ENCODE measurements at regions not wholly inside any gene's neighbourhood (a gene's known extent, or its start where the extent isn't known, plus 50 kb on each side); places are given as distances from the start of the nearest gene placed in this dataset.

GRCh38 chr5:143619040-143619439, 192.9 kb upstream of the HMHB1 start:
- no peak overlapping the region for H3K27ac ChIP-seq (ENCODE audit: extremely low read length, insufficient read depth, low read length)
- no TSS peak for BruUV-seq (replicated peaks)
- no peak overlapping the region for H3K4me2 ChIP-seq (ENCODE audit: low read depth, low read length)
- in situ Hi-C loops (cut with HindIII; ENCODE audit: extremely low pct_ligation_motif_present, low pct_unique_long_range_greater_than_20kb) (no loop called here), intact Hi-C loops (cut with micrococcal nuclease; ENCODE audit: unreplicated experiment) (no loop called here)
- no peaks in the 10 kb centered on the region for H3K9me3 ChIP-seq (ENCODE audit: low read length)
- H3K4me3 ChIP-seq (replicated peaks in 1 of 3; ENCODE audit: insufficient read depth in 1 of 3, low read depth in 2 of 3, low read length in 3 of 3), result no peak overlapping the region
- H3K79me2 ChIP-seq (ENCODE audit: insufficient read depth, low read length), result no peaks in the 10 kb centered on the region
- ChIA-PET CTCF (ENCODE audit: low intra/inter-chr PET ratio, low total read pairs) (no interaction called here), POLR2A (no interaction called here)
- no peak overlapping the region for H3K9ac ChIP-seq (ENCODE audit: insufficient read depth, low read depth, low read length)
- FAIRE-seq, result no peak
- H4K20me1 ChIP-seq (ENCODE audit: insufficient read depth, low read length), result no peaks in the 10 kb centered on the region
- no peak for ATAC-seq
- no peaks in the 10 kb centered on the region for H3K36me3 ChIP-seq (replicated peaks in 1 of 2; ENCODE audit: control insufficient read depth in 1 of 2, insufficient read depth in 2 of 2, low read length in 2 of 2)
- peaks cover 7% of the 10 kb centered on the region for H3K4me1 ChIP-seq (ENCODE audit: insufficient read depth, low read length)
- no peak for DNase-seq (ENCODE audit: low spot score)
- WGBS (ENCODE audit: low lambda C conversion rate), result 85% methylated on average over 2 of the region's 2 CpGs
- no peak for TF ChIP-seq NFRKB (IDR thresholded peaks at IDR 0.05)
- TF ChIP-seq, protein P1, sequence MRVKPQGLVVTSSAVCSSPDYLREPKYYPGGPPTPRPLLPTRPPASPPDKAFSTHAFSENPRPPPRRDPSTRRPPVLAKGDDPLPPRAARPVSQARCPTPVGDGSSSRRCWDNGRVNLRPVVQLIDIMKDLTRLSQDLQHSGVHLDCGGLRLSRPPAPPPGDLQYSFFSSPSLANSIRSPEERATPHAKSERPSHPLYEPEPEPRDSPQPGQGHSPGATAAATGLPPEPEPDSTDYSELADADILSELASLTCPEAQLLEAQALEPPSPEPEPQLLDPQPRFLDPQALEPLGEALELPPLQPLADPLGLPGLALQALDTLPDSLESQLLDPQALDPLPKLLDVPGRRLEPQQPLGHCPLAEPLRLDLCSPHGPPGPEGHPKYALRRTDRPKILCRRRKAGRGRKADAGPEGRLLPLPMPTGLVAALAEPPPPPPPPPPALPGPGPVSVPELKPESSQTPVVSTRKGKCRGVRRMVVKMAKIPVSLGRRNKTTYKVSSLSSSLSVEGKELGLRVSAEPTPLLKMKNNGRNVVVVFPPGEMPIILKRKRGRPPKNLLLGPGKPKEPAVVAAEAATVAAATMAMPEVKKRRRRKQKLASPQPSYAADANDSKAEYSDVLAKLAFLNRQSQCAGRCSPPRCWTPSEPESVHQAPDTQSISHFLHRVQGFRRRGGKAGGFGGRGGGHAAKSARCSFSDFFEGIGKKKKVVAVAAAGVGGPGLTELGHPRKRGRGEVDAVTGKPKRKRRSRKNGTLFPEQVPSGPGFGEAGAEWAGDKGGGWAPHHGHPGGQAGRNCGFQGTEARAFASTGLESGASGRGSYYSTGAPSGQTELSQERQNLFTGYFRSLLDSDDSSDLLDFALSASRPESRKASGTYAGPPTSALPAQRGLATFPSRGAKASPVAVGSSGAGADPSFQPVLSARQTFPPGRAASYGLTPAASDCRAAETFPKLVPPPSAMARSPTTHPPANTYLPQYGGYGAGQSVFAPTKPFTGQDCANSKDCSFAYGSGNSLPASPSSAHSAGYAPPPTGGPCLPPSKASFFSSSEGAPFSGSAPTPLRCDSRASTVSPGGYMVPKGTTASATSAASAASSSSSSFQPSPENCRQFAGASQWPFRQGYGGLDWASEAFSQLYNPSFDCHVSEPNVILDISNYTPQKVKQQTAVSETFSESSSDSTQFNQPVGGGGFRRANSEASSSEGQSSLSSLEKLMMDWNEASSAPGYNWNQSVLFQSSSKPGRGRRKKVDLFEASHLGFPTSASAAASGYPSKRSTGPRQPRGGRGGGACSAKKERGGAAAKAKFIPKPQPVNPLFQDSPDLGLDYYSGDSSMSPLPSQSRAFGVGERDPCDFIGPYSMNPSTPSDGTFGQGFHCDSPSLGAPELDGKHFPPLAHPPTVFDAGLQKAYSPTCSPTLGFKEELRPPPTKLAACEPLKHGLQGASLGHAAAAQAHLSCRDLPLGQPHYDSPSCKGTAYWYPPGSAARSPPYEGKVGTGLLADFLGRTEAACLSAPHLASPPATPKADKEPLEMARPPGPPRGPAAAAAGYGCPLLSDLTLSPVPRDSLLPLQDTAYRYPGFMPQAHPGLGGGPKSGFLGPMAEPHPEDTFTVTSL (CRISPR knock-in tag; IDR thresholded peaks at IDR 0.05; ENCODE audit: borderline replicate concordance), result no peak
- TF ChIP-seq ZNF460 (CRISPR knock-in tag; IDR thresholded peaks at IDR 0.05; ENCODE audit: borderline replicate concordance), result no peak
- no peak for TF ChIP-seq ZNF264 (CRISPR knock-in tag; IDR thresholded peaks at IDR 0.05)
- TF ChIP-seq ZNF879 (CRISPR knock-in tag; IDR thresholded peaks at IDR 0.05), result no peak
- no peak for TF ChIP-seq ETV6 (CRISPR knock-in tag; conservative IDR thresholded peaks at IDR 0.05)
- no peak for TF ChIP-seq GABPA (IDR thresholded peaks at IDR 0.05; ENCODE audit: low read depth, low read length)
- no peak for TF ChIP-seq GABPA (CRISPR knock-in tag; IDR thresholded peaks at IDR 0.05; ENCODE audit: low read depth)
- TF ChIP-seq, protein P2, sequence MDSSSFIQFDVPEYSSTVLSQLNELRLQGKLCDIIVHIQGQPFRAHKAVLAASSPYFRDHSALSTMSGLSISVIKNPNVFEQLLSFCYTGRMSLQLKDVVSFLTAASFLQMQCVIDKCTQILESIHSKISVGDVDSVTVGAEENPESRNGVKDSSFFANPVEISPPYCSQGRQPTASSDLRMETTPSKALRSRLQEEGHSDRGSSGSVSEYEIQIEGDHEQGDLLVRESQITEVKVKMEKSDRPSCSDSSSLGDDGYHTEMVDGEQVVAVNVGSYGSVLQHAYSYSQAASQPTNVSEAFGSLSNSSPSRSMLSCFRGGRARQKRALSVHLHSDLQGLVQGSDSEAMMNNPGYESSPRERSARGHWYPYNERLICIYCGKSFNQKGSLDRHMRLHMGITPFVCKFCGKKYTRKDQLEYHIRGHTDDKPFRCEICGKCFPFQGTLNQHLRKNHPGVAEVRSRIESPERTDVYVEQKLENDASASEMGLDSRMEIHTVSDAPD (CRISPR knock-in tag; IDR thresholded peaks at IDR 0.05), result no peak
- TF ChIP-seq NFYB (CRISPR knock-in tag; IDR thresholded peaks at IDR 0.05), result no peak
- no peak for TF ChIP-seq NBN (conservative IDR thresholded peaks at IDR 0.05)
- TF ChIP-seq MNT (IDR thresholded peaks at IDR 0.05), result no peak
- no peak for TF ChIP-seq MAFK (conservative IDR thresholded peaks at IDR 0.05 in 1 of 2, IDR thresholded peaks at IDR 0.05 in 1 of 2; ENCODE audit: low read length in 2 of 2)
- TF ChIP-seq RELA (CRISPR knock-in tag; IDR thresholded peaks at IDR 0.05), result no peak
- TF ChIP-seq MAZ (IDR thresholded peaks at IDR 0.05; ENCODE audit: borderline replicate concordance, low read depth, low read length), result no peak
- no peak for TF ChIP-seq MAZ (CRISPR knock-in tag; IDR thresholded peaks at IDR 0.05; ENCODE audit: low read depth)
- no peak for TF ChIP-seq ASH2L (IDR thresholded peaks at IDR 0.05; ENCODE audit: insufficient read length, low read depth, low read length)
- no peak for TF ChIP-seq BCL6 (CRISPR knock-in tag; IDR thresholded peaks at IDR 0.05)
- no peak for TF ChIP-seq HNRNPUL1 (IDR thresholded peaks at IDR 0.05; ENCODE audit: low read depth, low read length)
- TF ChIP-seq ZBTB42 (CRISPR knock-in tag; IDR thresholded peaks at IDR 0.05), result no peak
- no peaks in the 10 kb centered on the region for H3K27me3 ChIP-seq (ENCODE audit: control insufficient read depth in 1 of 2, insufficient read depth in 2 of 2, low read length in 2 of 2)
- peak overlapping the region; percentile 38 for H2AFZ ChIP-seq (ENCODE audit: low read length)

Data from HepG2 (cell line).